HG02938 (cell line): ENCODE measurements at regions not wholly inside any gene's neighbourhood (a gene's known extent, or its start where the extent isn't known, plus 50 kb on each side); places are given as distances from the start of the nearest gene placed in this dataset.
A peak's percentile ranks its signal among the peaks of the same experiment; 100 is the strongest.
"Not testable (repeated sequence)": the region's sequence is repeated elsewhere in the genome, so short reads cannot be mapped to it uniquely, and the experiment has no call there.

Source experiments
- ATAC-seq: cut with Tn5 transposase; IDR thresholded peaks from one replicate; pipeline ENCODE4 v1.9.1; 2021; ENCODE audit warnings: mild to moderate bottlenecking, moderate library complexity; ENCODE audit not compliant: unreplicated experiment

- ATAC-seq = no peak
Measured at GRCh38 chr6:80946402-80946801, 806.1 kb downstream of the TENT5A start.

- no peak for ATAC-seq
Measured at GRCh38 chr6:80942911-80943310, 809.6 kb downstream of the TENT5A start.

- ATAC-seq = no peak
Measured at GRCh38 chr6:80940976-80941375, 811.5 kb downstream of the TENT5A start.

GRCh38 chr6:80940571-80940970, 811.9 kb downstream of the TENT5A start:
- ATAC-seq = no peak

- no peak for ATAC-seq
Measured at GRCh38 chr6:80939898-80940297, 812.6 kb downstream of the TENT5A start.

- no peak for ATAC-seq
Measured at GRCh38 chr6:80939480-80939879, 813.0 kb downstream of the TENT5A start.

- no peak for ATAC-seq
Measured at GRCh38 chr6:80938131-80938530, 814.4 kb downstream of the TENT5A start.

- ATAC-seq = no peak
Measured at GRCh38 chr6:80932359-80932758, 820.1 kb downstream of the TENT5A start.

- ATAC-seq = no peak
Measured at GRCh38 chr6:80930376-80930775, 822.1 kb downstream of the TENT5A start.

GRCh38 chr6:80923816-80924215, 817.3 kb downstream of the BCKDHB start:
- no peak for ATAC-seq

- no peak for ATAC-seq
Measured at GRCh38 chr6:80922916-80923455, 816.5 kb downstream of the BCKDHB start.

- ATAC-seq = no peak
Measured at GRCh38 chr6:80921861-80922460, 815.5 kb downstream of the BCKDHB start.

GRCh38 chr6:80907831-80908230, 801.4 kb downstream of the BCKDHB start:
- no peak for ATAC-seq

- ATAC-seq = no peak
Measured at GRCh38 chr6:80903711-80904110, 797.2 kb downstream of the BCKDHB start.

GRCh38 chr6:80886475-80886874, 780.0 kb downstream of the BCKDHB start:
- ATAC-seq = peak; percentile 90

- ATAC-seq = no peak
Measured at GRCh38 chr6:80872951-80873308, 766.5 kb downstream of the BCKDHB start.

- ATAC-seq = no peak
Measured at GRCh38 chr6:80872199-80872950, 765.9 kb downstream of the BCKDHB start.

- no peak for ATAC-seq
Measured at GRCh38 chr6:80862756-80863155, 756.3 kb downstream of the BCKDHB start.

GRCh38 chr6:80860107-80860506, 753.6 kb downstream of the BCKDHB start:
- no peak for ATAC-seq

- ATAC-seq = not testable (repeated sequence)
Measured at GRCh38 chr6:80847973-80848372, 741.5 kb downstream of the BCKDHB start.

GRCh38 chr6:80832337-80832736, 725.9 kb downstream of the BCKDHB start:
- no peak for ATAC-seq

- no peak for ATAC-seq
Measured at GRCh38 chr6:80793411-80793810, 686.9 kb downstream of the BCKDHB start.
